HG02759 (cell line): ENCODE measurements at regions not wholly inside any gene's neighbourhood (a gene's known extent, or its start where the extent isn't known, plus 50 kb on each side); places are given as distances from the start of the nearest gene placed in this dataset.

Experiments
- ATAC-seq: cut with Tn5 transposase; IDR thresholded peaks from one replicate; pipeline ENCODE4 v1.9.1; 2021; ENCODE audit warnings: mild to moderate bottlenecking, moderate library complexity; ENCODE audit not compliant: unreplicated experiment

DNA sequence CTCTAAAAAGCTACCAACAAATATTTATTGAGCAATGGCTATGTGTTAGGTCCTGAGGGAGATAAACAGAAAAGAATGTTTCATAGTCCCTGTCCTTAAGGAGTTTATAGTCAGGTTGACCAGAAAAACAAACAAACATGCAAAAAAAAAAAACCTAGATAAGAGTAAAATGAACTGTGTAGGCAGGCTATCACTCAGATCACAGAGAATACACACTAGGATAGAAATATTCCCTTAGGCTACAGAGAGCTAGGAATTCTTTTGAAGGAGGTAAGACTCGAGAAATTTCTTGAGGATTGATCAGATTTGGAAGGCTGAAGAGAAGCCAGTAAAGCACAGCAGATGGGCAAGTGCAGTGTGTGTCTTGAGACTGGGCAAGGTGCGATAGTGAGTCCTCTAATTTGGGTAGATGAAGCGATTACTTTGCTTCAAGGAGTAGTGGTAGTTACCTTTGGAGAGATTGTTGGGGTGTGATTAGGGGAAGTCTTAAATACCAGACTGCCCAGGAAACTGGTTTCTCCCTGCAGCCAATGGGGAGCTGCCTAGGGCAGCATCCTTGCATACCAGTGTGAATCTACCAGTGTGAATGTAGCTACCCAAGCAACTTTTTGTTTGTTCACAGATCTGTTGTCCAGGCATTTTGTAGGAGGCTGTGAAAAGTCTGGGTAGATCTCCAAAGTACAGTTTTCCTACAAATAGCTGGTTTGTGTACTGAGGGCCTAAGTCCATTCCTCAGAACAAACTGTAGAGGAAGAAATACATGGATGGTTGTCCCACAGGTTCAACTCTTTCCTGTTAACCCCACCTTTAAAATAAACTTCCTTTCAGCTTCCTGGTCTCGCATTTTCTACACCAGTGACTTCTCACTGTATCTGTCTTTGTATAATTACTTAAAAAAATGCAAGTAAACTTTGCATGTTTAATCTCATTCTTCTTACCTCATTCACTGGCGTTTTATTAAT, 314.1 kb downstream of the KLF5 start:
- no peak for ATAC-seq

DNA sequence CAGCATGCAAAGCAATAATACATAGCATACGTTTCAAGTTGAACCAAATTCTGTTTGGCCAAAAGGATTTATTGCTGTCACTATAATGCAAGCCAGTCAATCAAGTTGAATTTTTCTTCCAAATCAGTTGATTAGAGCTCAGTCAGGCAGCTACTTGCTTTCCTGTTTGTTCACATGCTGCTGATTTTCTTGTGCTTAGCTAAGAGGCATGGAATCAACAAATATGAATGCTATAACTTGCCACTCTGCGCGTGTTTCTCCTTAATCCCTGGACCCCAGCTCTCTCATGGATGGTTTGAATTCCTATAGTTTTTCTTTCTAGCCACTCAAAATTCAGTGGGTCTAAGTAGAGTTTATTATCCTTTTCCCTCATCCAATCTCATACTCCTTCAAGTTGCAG, 311.3 kb downstream of the KLF5 start:
- no peak for ATAC-seq

- no peak for ATAC-seq
Observed at GRCh38 chr13:73369095-73369494, 310.3 kb downstream of the KLF5 start.

DNA sequence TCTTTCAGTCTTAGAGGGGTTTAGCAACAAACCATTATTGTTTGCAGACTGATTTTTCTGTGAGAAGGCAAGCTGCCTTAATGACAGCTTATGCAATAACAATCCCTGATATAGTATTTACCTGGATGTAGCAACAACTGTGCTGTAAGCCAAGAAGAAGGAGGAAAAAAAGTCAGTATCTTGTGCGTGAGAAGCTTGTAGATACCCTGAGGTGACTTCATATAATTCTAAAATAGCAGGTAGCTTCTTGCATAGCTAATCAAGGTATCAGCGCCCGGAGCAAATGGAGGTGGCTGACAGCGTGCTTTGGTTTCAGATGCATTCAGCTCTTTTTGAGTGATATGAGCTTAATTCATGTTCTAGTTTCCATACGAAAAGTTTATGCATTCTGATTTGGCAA, 309.8 kb downstream of the KLF5 start:
- no peak for ATAC-seq

- ATAC-seq: no peak
Observed at GRCh38 chr13:73367886-73368285, 309.1 kb downstream of the KLF5 start.

DNA sequence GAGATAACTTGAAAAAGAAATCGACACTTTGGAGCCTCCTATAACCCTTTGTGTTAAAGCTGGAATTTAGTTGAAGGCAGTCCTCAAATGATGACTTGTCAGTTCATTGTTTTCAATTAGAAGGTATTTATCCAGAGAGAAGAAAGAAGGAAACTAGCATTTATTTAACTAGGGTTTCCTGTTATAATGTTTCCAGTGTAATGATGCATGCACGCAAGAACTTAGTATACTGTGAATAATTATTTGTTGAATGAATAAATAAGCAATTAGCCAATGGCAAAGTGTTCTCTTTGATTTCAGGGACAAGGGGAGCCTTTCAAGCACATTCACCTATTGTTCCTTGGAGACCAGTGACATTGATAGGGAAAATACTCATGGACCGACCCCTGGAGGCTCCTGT, 307.4 kb downstream of the KLF5 start:
- ATAC-seq: no peak

- no peak for ATAC-seq
Observed at GRCh38 chr13:73365681-73366080, 306.9 kb downstream of the KLF5 start.

DNA sequence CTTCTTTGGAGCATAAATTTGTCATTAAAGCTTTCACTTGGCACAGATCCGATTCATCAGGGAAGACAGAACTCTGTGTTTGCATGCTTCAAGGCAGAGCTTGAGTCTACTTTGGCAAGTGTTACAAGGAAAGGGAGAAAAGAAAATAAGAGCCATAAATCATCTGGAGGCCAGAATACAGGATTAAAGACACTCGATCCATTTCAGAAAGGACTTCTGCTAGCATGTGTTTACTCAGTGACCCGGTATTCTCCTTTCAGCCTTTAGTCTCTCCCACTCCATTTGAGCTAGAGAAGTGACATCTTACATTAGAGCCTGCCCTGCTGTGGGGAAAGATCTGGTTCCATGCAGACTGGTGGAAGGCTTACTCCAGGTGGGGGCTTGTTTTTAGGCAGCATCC, 306.4 kb downstream of the KLF5 start:
- no peak for ATAC-seq

DNA sequence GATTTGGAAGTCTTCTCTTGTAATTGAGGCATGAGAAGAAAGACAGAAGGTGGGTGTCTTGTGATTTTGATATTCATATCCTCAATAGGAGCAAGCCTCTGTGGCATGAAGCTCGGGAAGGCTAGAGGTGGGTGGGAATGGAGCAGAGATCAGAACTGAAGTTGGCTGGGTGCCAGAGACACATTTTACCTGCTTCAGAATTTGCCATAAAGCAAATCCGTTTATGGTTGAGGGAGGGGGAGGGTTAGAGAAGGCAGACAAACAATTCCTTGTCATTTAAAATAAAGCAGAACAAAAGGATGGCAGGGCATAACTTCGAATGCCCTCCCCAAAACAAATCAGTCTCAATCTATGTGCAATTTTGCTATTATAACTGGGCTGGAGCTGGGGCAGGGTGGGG, 305.9 kb downstream of the KLF5 start:
- no peak for ATAC-seq

GRCh38 chr13:73358606-73359095, 299.8 kb downstream of the KLF5 start:
- ATAC-seq: no peak

DNA sequence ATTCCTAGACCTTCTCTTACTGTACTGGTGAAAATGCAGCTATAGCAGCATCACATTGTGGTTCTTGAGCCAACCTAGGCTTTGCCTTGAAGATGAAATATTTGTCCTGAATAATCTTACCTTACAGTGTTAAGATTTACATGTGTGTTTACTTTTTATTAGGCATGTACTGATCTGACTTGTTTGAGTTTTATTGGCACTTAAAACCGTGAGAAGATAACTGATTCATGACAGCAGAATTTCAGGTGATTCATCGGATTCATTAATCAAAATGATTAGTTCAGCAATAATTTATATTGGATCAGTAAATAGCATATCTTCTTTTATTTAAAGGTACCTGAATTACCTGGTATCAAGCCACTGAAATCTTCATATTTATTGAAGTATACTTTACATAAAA, 296.3 kb downstream of the KLF5 start:
- ATAC-seq: no peak

DNA sequence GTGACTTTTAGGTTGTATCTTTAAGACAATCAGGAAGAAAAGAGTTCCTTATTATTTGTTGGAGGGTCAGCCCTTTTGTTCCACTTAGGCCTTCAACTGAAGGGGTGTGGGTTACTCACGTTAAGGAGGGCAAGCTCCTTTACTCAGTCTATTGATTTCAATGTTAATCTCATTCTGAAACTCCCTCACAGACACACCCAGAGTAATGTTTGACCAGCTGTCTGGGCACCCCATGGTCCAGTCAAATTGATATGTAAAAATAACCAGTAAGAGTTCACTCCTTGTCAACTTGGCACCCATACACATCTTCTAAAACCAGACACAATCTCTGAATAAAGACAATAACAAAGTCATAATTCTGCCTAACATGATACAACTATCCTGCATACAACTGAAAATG, 292.9 kb downstream of the KLF5 start:
- ATAC-seq: no peak

GRCh38 chr13:73341748-73342147, 282.9 kb downstream of the KLF5 start:
- ATAC-seq: no peak

- no peak for ATAC-seq
Observed at GRCh38 chr13:73340069-73340468, 281.3 kb downstream of the KLF5 start.

- ATAC-seq: no peak
Observed at GRCh38 chr13:73339086-73339485, 280.3 kb downstream of the KLF5 start.

GRCh38 chr13:73338389-73338788, 279.6 kb downstream of the KLF5 start:
- no peak for ATAC-seq

- no peak for ATAC-seq
Observed at GRCh38 chr13:73337532-73337931, 278.7 kb downstream of the KLF5 start.

- no peak for ATAC-seq
Observed at GRCh38 chr13:73336773-73337172, 278.0 kb downstream of the KLF5 start.

DNA sequence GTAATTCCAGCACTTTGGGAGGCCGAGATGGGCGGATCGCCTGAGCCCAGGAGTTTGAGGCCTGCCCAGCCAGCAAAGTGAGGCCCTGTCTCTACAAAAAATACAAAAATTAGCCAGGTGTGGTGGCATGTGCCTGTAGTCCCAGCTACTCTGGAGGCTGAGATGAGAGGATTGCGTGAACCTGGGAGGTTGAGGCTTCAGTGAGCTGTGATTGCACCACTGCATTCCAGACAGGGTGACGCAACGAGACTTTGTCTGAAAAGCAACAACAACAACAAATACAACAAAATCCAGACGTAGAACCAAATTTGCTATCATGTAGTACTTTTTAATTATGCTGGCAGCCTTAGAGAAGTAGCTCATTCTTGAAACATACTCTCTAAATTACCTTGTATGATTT, 277.1 kb downstream of the KLF5 start:
- no peak for ATAC-seq

DNA sequence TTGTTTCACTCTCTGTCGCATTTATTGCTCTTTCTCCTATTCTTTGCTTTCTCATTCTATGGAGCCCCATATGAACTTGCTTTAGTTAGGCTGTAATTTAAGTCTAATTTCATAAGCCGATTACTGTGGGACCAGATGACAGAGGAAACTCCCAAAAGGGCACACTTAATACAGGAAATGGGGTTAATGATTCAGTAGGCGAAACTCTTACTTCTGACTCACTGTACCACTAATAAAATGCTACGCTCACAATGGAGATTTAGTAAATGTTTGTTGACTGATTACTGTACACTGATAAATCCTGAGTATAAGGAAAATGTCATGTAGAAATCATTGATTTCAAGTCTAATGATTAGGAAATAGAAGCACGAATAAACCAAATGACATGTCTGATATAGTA, 276.4 kb downstream of the KLF5 start:
- ATAC-seq: peak; percentile 99

- no peak for ATAC-seq
Observed at GRCh38 chr13:73334445-73334844, 275.6 kb downstream of the KLF5 start.

DNA sequence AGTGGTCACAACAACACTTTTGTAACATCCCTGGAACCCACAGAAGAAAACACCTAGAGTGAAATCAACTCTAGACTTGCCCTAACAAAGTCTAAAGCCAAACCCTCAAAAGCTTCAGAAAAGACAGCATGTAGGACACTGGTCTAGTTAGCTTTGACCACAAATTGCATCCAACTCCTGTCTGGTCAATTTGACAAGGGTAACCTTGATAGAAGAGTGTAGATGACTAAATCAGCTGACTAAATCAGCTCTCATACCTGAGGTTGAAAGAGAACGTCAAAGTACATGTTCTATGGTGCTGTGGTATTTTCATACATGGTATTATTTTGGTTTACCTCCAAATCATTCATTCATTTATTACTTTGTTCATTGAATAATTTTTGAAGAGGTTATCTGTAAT, 272.8 kb downstream of the KLF5 start:
- ATAC-seq: no peak

- ATAC-seq: no peak
Observed at GRCh38 chr13:73329355-73329754, 270.6 kb downstream of the KLF5 start.
